ENCODE measurements at regions not wholly inside any gene's neighbourhood (a gene's known extent, or its start where the extent isn't known, plus 50 kb on each side); places are given as distances from the start of the nearest gene placed in this dataset.

GRCh38 chr15:96075895-96076294 is 254.6 kb upstream of the NR2F2 start:
- Mint-ChIP-seq H3K27me3 (ENCODE audit: unreplicated experiment) (no peaks in the 10 kb centered on the region), H3K36me3 (ENCODE audit: unreplicated experiment) (no peaks in the 10 kb centered on the region)

GRCh38 chr15:96076350-96076749 is 254.2 kb upstream of the NR2F2 start:
- H3K27me3 Mint-ChIP-seq (ENCODE audit: unreplicated experiment), result no peaks in the 10 kb centered on the region
- H3K36me3 Mint-ChIP-seq (ENCODE audit: unreplicated experiment), result no peaks in the 10 kb centered on the region
- H3K4me3 Mint-ChIP-seq (ENCODE audit: unreplicated experiment), result no peak overlapping the region
- H3K4me1 Mint-ChIP-seq (ENCODE audit: low read depth, unreplicated experiment), result no peaks in the 10 kb centered on the region
- H3K9me3 Mint-ChIP-seq (ENCODE audit: unreplicated experiment), result no peaks in the 10 kb centered on the region
- DNase-seq, result no peak
- TF ChIP-seq CTCF (IDR thresholded peaks at IDR 0.05; ENCODE audit: partially characterized antibody, unreplicated experiment), result no peak
- no peak overlapping the region for H3K27ac Mint-ChIP-seq (ENCODE audit: unreplicated experiment)

More at GRCh38 chr15:96075895-96076294, 254.6 kb upstream of the NR2F2 start:
- Mint-ChIP-seq H3K4me3 (ENCODE audit: unreplicated experiment) (no peak overlapping the region), H3K9me3 (ENCODE audit: unreplicated experiment) (no peaks in the 10 kb centered on the region), H3K27ac (ENCODE audit: unreplicated experiment) (no peak overlapping the region), H3K4me1 (ENCODE audit: low read depth, unreplicated experiment) (no peaks in the 10 kb centered on the region)
- no peak for TF ChIP-seq CTCF (IDR thresholded peaks at IDR 0.05; ENCODE audit: partially characterized antibody, unreplicated experiment)
- DNase-seq, result no peak

GRCh38 chr15:96079041-96079440 is 251.5 kb upstream of the NR2F2 start:
- H3K9me3 Mint-ChIP-seq (ENCODE audit: unreplicated experiment), result no peaks in the 10 kb centered on the region
- TF ChIP-seq CTCF (IDR thresholded peaks at IDR 0.05; ENCODE audit: partially characterized antibody, unreplicated experiment), result no peak
- H3K27ac Mint-ChIP-seq (ENCODE audit: unreplicated experiment), result no peak overlapping the region
- H3K4me3 Mint-ChIP-seq (ENCODE audit: unreplicated experiment), result no peak overlapping the region
- H3K27me3 Mint-ChIP-seq (ENCODE audit: unreplicated experiment), result no peaks in the 10 kb centered on the region
- no peak for DNase-seq
- no peaks in the 10 kb centered on the region for H3K36me3 Mint-ChIP-seq (ENCODE audit: unreplicated experiment)
- H3K4me1 Mint-ChIP-seq (ENCODE audit: low read depth, unreplicated experiment), result no peaks in the 10 kb centered on the region

- Mint-ChIP-seq H3K36me3 (ENCODE audit: unreplicated experiment) (no peaks in the 10 kb centered on the region), H3K4me1 (ENCODE audit: low read depth, unreplicated experiment) (no peaks in the 10 kb centered on the region), H3K9me3 (ENCODE audit: unreplicated experiment) (no peaks in the 10 kb centered on the region), H3K27me3 (ENCODE audit: unreplicated experiment) (no peaks in the 10 kb centered on the region), H3K4me3 (ENCODE audit: unreplicated experiment) (no peak overlapping the region), H3K27ac (ENCODE audit: unreplicated experiment) (no peak overlapping the region)
- TF ChIP-seq CTCF (IDR thresholded peaks at IDR 0.05; ENCODE audit: partially characterized antibody, unreplicated experiment), result no peak
- no peak for DNase-seq
These were observed 250.6 kb upstream of the NR2F2 start for GRCh38 chr15:96079882-96080281.

GRCh38 chr15:96086164-96086563 is 244.3 kb upstream of the NR2F2 start:
- no peak for DNase-seq
- Mint-ChIP-seq H3K4me3 (ENCODE audit: unreplicated experiment) (no peak overlapping the region), H3K27ac (ENCODE audit: unreplicated experiment) (no peak overlapping the region), H3K36me3 (ENCODE audit: unreplicated experiment) (no peaks in the 10 kb centered on the region), H3K9me3 (ENCODE audit: unreplicated experiment) (no peaks in the 10 kb centered on the region), H3K27me3 (ENCODE audit: unreplicated experiment) (peaks cover 3% of the 10 kb centered on the region), H3K4me1 (ENCODE audit: low read depth, unreplicated experiment) (no peaks in the 10 kb centered on the region)
- no peak for TF ChIP-seq CTCF (IDR thresholded peaks at IDR 0.05; ENCODE audit: partially characterized antibody, unreplicated experiment)

Measured in glutamatergic neuron (in vitro differentiated cells).